PC-9 (cell line): ENCODE measurements at regions not wholly inside any gene's neighbourhood (a gene's known extent, or its start where the extent isn't known, plus 50 kb on each side); places are given as distances from the start of the nearest gene placed in this dataset.

Experiments used
- CTCF ChIP-seq: fragments of 200-600 bp; sonication (generic); conservative IDR thresholded peaks from 2 replicates; pipeline ENCODE4 v1.6.1; 2017; ENCODE audit warnings: mixed run types, antibody characterized with exemption, mild to moderate bottlenecking, moderate library complexity
- EZH2 ChIP-seq: fragments of 200-600 bp; sonication (generic); IDR thresholded peaks from 2 replicates; pipeline ENCODE4 v1.8.0; 2017; ENCODE audit warnings: antibody characterized with exemption, low read depth

- TF ChIP-seq CTCF (no peak), EZH2 (no peak)
These were observed 917.9 kb downstream of the OLFM4 start for GRCh38 chr13:53946500-53946899.
